Type B pancreatic cell (in vitro differentiated cells): ENCODE measurements at regions not wholly inside any gene's neighbourhood (a gene's known extent, or its start where the extent isn't known, plus 50 kb on each side); places are given as distances from the start of the nearest gene placed in this dataset.

Source experiments
- DNase-seq: peaks from one replicate; pipeline ENCODE4 v3.0.0; 2021; ENCODE audit warnings: mixed read lengths; ENCODE audit not compliant: unreplicated experiment; ENCODE audit errors: extremely low spot score
- H3K27ac Mint-ChIP-seq: 2 replicates; pipeline ENCODE4 v1.8.0; 2021; ENCODE audit warnings: mild to moderate bottlenecking, mixed read lengths
- H3K27me3 Mint-ChIP-seq: 2 replicates; pipeline ENCODE4 v1.8.0; 2021; ENCODE audit warnings: mixed read lengths
- H3K36me3 Mint-ChIP-seq: 2 replicates; pipeline ENCODE4 v1.8.0; 2021; ENCODE audit warnings: mixed read lengths
- H3K4me1 Mint-ChIP-seq: one replicate; pipeline ENCODE4 v1.8.0; 2021; ENCODE audit warnings: mixed read lengths; ENCODE audit not compliant: unreplicated experiment
- H3K4me3 Mint-ChIP-seq: 2 replicates; pipeline ENCODE4 v1.8.0; 2021; ENCODE audit warnings: mild to moderate bottlenecking, mixed read lengths
- H3K9me3 Mint-ChIP-seq: 2 replicates; pipeline ENCODE4 v1.8.0; 2021; ENCODE audit warnings: mixed read lengths
- TF ChIP-seq, protein P1 (sequence below): fragments of 200-600 bp; sonication (generic); conservative IDR thresholded peaks from 2 replicates; pipeline ENCODE4 v1.5.0; 2021; ENCODE audit warnings: antibody characterized with exemption, mild to moderate bottlenecking

GRCh38 chr5:138641547-138642298 is 66.5 kb upstream of the HSPA9 start:
- Mint-ChIP-seq H3K27ac (peak overlapping the region; percentile 41), H3K27me3 (no peaks in the 10 kb centered on the region), H3K4me3 (no peak overlapping the region), H3K4me1 (peaks cover 36% of the 10 kb centered on the region), H3K36me3 (no peaks in the 10 kb centered on the region), H3K9me3 (no peaks in the 10 kb centered on the region)
- DNase-seq, result peak; percentile 79
- TF ChIP-seq, protein P1, sequence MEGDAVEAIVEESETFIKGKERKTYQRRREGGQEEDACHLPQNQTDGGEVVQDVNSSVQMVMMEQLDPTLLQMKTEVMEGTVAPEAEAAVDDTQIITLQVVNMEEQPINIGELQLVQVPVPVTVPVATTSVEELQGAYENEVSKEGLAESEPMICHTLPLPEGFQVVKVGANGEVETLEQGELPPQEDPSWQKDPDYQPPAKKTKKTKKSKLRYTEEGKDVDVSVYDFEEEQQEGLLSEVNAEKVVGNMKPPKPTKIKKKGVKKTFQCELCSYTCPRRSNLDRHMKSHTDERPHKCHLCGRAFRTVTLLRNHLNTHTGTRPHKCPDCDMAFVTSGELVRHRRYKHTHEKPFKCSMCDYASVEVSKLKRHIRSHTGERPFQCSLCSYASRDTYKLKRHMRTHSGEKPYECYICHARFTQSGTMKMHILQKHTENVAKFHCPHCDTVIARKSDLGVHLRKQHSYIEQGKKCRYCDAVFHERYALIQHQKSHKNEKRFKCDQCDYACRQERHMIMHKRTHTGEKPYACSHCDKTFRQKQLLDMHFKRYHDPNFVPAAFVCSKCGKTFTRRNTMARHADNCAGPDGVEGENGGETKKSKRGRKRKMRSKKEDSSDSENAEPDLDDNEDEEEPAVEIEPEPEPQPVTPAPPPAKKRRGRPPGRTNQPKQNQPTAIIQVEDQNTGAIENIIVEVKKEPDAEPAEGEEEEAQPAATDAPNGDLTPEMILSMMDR, result peak; percentile 89

- peaks cover 28% of the 10 kb centered on the region for H3K4me1 Mint-ChIP-seq
- no peaks in the 10 kb centered on the region for H3K9me3 Mint-ChIP-seq
- H3K27ac Mint-ChIP-seq, result peak overlapping the region; percentile 60
- no peaks in the 10 kb centered on the region for H3K27me3 Mint-ChIP-seq
- TF ChIP-seq, protein P1, result no peak
- DNase-seq, result no peak
- no peaks in the 10 kb centered on the region for H3K36me3 Mint-ChIP-seq
- H3K4me3 Mint-ChIP-seq, result no peak overlapping the region
These were observed 65.5 kb upstream of the HSPA9 start for GRCh38 chr5:138640646-138641254.

GRCh38 chr5:138640138-138640537 is 64.9 kb upstream of the HSPA9 start:
- no peaks in the 10 kb centered on the region for H3K27me3 Mint-ChIP-seq
- H3K27ac Mint-ChIP-seq, result no peak overlapping the region
- peaks cover 30% of the 10 kb centered on the region for H3K4me1 Mint-ChIP-seq

DNA sequence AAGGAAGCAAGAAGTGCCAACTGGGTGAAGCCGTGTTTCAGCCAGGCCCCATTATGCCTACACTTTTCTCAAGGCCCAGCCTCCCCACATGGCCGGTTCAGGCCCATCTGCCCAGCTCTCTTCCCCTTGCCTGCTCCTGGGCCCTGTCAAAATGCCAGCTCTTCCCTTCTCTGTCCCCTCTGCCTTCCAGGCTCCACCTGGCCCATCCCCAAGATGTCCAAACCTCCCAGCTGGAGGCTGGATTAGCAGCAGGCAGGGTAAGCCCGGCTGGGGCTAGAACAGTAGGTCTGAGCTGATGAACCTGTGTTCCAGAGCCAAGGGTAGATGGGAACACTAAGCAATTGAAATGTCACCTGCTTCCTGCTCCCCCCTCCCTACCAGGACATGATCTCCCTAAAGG is 64.1 kb upstream of the HSPA9 start:
- Mint-ChIP-seq H3K4me3 (no peak overlapping the region), H3K27me3 (no peaks in the 10 kb centered on the region), H3K9me3 (no peaks in the 10 kb centered on the region), H3K4me1 (peaks cover 36% of the 10 kb centered on the region), H3K27ac (no peak overlapping the region), H3K36me3 (no peaks in the 10 kb centered on the region)
- TF ChIP-seq, protein P1, result no peak
- no peak for DNase-seq

More at GRCh38 chr5:138640138-138640537, 64.9 kb upstream of the HSPA9 start:
- Mint-ChIP-seq H3K9me3 (no peaks in the 10 kb centered on the region), H3K4me3 (peak overlapping the region; percentile 18), H3K36me3 (no peaks in the 10 kb centered on the region)
- TF ChIP-seq, protein P1, result no peak
- no peak for DNase-seq

GRCh38 chr5:138637256-138637655 is 62.1 kb upstream of the HSPA9 start:
- no peak overlapping the region for H3K4me3 Mint-ChIP-seq
- H3K9me3 Mint-ChIP-seq, result no peaks in the 10 kb centered on the region
- TF ChIP-seq, protein P1, result no peak
- DNase-seq, result no peak
- no peak overlapping the region for H3K27ac Mint-ChIP-seq
- no peaks in the 10 kb centered on the region for H3K27me3 Mint-ChIP-seq
- peaks cover 48% of the 10 kb centered on the region for H3K4me1 Mint-ChIP-seq
- no peaks in the 10 kb centered on the region for H3K36me3 Mint-ChIP-seq
